ENCODE measurements at regions not wholly inside any gene's neighbourhood (a gene's known extent, or its start where the extent isn't known, plus 50 kb on each side); places are given as distances from the start of the nearest gene placed in this dataset.

DNA sequence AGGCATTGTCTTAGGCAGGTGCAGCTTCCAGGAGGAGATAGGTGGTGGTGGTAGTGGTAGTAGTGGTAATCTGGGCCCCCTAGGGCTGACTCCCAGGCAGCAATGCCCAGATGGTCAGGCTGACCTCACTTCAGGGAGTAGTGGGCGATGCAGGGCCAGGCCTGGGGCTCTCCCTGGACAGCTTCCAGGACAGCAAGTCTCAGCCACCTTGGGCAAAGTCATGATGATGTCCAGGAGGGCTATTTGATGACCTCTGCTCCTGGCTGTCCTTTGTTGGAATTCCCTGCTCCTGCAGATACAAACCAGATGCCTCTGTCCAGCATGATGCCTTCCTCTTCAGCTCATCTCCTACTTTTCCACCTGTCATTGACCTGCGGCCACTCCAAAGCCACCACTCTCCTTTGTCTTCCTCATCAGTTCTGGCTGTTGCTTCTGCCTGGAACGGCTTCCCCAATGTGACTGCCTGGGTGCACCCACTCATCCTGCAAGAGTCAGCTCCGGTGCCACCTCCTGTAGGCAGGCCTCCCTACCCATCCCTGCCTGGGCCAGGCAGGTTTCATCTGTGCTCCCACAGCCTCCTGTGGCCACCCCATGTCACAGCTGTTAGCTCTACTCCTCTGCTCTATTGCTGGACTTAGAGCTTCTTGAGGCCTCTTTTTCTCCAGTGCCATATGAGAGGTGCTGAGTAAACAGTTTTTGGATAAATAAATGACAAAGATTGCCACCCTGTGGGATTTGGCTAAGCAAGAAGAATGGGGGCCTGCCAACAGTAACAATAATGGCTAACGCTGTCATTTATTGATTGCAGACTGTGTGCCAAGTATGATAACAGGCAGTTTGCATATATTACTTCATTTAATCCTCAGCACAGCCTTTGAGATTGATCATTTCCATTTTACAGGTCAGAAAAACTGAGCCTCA is 172.9 kb upstream of the NECTIN1 start:
- TF ChIP-seq POLR2AphosphoS5 (IDR thresholded peaks at IDR 0.05), result no peak
- TF ChIP-seq, protein P1, sequence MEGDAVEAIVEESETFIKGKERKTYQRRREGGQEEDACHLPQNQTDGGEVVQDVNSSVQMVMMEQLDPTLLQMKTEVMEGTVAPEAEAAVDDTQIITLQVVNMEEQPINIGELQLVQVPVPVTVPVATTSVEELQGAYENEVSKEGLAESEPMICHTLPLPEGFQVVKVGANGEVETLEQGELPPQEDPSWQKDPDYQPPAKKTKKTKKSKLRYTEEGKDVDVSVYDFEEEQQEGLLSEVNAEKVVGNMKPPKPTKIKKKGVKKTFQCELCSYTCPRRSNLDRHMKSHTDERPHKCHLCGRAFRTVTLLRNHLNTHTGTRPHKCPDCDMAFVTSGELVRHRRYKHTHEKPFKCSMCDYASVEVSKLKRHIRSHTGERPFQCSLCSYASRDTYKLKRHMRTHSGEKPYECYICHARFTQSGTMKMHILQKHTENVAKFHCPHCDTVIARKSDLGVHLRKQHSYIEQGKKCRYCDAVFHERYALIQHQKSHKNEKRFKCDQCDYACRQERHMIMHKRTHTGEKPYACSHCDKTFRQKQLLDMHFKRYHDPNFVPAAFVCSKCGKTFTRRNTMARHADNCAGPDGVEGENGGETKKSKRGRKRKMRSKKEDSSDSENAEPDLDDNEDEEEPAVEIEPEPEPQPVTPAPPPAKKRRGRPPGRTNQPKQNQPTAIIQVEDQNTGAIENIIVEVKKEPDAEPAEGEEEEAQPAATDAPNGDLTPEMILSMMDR (IDR thresholded peaks at IDR 0.05), result no peak
